ENCODE measurements at regions not wholly inside any gene's neighbourhood (a gene's known extent, or its start where the extent isn't known, plus 50 kb on each side); places are given as distances from the start of the nearest gene placed in this dataset.

GRCh38 chr5:101689306-101689705 lies 606.8 kb downstream of the SLCO4C1 start (continued):
- TF ChIP-seq, protein P1, sequence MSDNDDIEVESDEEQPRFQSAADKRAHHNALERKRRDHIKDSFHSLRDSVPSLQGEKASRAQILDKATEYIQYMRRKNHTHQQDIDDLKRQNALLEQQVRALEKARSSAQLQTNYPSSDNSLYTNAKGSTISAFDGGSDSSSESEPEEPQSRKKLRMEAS (IDR thresholded peaks at IDR 0.05; ENCODE audit: low read depth) = no peak
- TF ChIP-seq NRF1 (IDR thresholded peaks at IDR 0.05; ENCODE audit: low read depth, low read length) = no peak

DNA sequence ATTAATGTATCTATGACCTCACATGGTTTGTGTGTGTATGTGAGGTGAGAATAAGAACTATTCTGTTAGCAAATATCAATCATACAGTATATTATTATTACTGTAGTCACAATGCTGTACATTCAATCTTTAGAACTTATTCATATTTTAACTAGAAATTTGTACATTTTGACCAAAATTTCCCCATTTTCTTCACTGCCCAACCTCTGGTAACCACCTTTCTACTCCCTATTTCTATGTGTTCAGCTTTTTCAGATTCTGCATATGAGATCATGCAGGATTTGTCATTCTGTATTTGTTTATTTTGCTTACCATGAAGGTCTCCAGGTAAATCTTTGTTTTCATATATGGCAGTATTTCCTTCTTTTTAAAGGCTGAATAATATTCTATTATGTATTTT lies 607.9 kb downstream of the SLCO4C1 start:
- CTCF ChIA-PET = interaction anchor here (0.5 to 3.2 kb wide), 2 partner anchors 10 to 691 kb away, joined by 3 to 23 read pairs; no protein-coding TSS in a partner anchor
- H3K27ac ChIP-seq (ENCODE audit: low read depth in 2 of 2, low read length in 1 of 2) = no peak overlapping the region

DNA sequence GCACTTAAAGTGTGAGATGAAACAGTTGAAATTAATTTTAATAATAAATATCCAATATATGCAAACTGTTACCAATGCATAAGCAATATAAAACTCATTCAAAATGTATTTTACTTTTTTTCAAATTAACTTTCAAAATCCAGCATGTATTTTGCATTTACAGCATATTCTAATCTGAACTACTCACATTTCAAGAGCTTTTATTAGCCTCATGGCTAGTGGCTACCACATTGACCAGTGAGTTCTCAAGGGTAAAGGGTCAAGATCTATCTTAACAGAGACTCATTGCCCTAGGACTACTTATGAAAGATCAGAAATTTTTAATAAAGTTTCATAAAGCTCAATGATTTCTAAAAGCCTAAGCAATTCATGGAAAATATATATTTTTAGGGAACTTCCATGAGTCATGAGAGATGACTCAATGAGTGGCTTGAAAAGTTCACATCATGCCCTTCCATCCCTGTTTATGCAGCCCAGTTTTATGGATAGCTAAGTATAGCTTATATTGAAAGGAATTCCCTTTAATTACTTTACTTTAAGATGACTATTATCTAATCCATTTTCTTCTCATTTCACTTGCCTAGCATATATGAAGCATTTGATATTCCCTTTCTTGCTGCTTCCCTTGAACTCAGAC lies 608.6 kb downstream of the SLCO4C1 start:
- DNase-seq = no peak
- no peak overlapping the region for H2AFZ ChIP-seq (ENCODE audit: low read depth)
- TF ChIP-seq, protein P1 (IDR thresholded peaks at IDR 0.05; ENCODE audit: low read depth) = no peak
- TF ChIP-seq ZBTB33 (IDR thresholded peaks at IDR 0.05; ENCODE audit: borderline replicate concordance, low read depth) = no peak
- no peak for TF ChIP-seq RCOR1 (IDR thresholded peaks at IDR 0.05; ENCODE audit: low read length)
- no peak for TF ChIP-seq GATA2 (CRISPR knock-in tag; IDR thresholded peaks at IDR 0.05)
- no peak for TF ChIP-seq RXRA (IDR thresholded peaks at IDR 0.05; ENCODE audit: borderline replicate concordance, low read depth)
- no peak for TF ChIP-seq POLR2AphosphoS5 (IDR thresholded peaks at IDR 0.05; ENCODE audit: low read depth, low read length)
- TF ChIP-seq MEF2A (IDR thresholded peaks at IDR 0.05; ENCODE audit: borderline replicate concordance, low read depth) = no peak
- TF ChIP-seq, protein P2, sequence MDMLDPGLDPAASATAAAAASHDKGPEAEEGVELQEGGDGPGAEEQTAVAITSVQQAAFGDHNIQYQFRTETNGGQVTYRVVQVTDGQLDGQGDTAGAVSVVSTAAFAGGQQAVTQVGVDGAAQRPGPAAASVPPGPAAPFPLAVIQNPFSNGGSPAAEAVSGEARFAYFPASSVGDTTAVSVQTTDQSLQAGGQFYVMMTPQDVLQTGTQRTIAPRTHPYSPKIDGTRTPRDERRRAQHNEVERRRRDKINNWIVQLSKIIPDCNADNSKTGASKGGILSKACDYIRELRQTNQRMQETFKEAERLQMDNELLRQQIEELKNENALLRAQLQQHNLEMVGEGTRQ (IDR thresholded peaks at IDR 0.05; ENCODE audit: borderline replicate concordance, low read depth, low read length) = no peak
- TF ChIP-seq CHD2 (IDR thresholded peaks at IDR 0.05; ENCODE audit: low read length, partially characterized antibody) = no peak
- no peak for TF ChIP-seq TAF1 (IDR thresholded peaks at IDR 0.05; ENCODE audit: borderline replicate concordance, low read depth, low read length)
- no peak for TF ChIP-seq YY1 (IDR thresholded peaks at IDR 0.05; ENCODE audit: low read depth)
- TF ChIP-seq SIN3A (IDR thresholded peaks at IDR 0.05; ENCODE audit: borderline replicate concordance, low read depth, low read length) = no peak
- no peak for TF ChIP-seq ELF1 (IDR thresholded peaks at IDR 0.05)

More for the DNA sequence above, 607.9 kb downstream of the SLCO4C1 start:
- H3K27me3 ChIP-seq (ENCODE audit: insufficient read depth) = no peaks in the 10 kb centered on the region
- no peak for TF ChIP-seq MXI1 (IDR thresholded peaks at IDR 0.05; ENCODE audit: low read depth, low read length)
- TF ChIP-seq, protein P3, sequence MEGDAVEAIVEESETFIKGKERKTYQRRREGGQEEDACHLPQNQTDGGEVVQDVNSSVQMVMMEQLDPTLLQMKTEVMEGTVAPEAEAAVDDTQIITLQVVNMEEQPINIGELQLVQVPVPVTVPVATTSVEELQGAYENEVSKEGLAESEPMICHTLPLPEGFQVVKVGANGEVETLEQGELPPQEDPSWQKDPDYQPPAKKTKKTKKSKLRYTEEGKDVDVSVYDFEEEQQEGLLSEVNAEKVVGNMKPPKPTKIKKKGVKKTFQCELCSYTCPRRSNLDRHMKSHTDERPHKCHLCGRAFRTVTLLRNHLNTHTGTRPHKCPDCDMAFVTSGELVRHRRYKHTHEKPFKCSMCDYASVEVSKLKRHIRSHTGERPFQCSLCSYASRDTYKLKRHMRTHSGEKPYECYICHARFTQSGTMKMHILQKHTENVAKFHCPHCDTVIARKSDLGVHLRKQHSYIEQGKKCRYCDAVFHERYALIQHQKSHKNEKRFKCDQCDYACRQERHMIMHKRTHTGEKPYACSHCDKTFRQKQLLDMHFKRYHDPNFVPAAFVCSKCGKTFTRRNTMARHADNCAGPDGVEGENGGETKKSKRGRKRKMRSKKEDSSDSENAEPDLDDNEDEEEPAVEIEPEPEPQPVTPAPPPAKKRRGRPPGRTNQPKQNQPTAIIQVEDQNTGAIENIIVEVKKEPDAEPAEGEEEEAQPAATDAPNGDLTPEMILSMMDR (IDR thresholded peaks at IDR 0.05) = no peak
- H3K36me3 ChIP-seq (replicated peaks in 1 of 2; ENCODE audit: control insufficient read depth in 1 of 2, insufficient read depth in 2 of 2, low read length in 1 of 2) = no peaks in the 10 kb centered on the region
- H3K9ac ChIP-seq = no peak overlapping the region
- POLR2A ChIA-PET = no interaction called here
- no peaks in the 10 kb centered on the region for H4K20me1 ChIP-seq (ENCODE audit: insufficient read depth)
- no peak overlapping the region for H3K4me2 ChIP-seq
- H3K9me3 ChIP-seq = no peaks in the 10 kb centered on the region
- no peaks in the 10 kb centered on the region for H3K9me2 ChIP-seq
- no peak overlapping the region for H3K4me3 ChIP-seq (ENCODE audit: low read depth in 2 of 2, low read length in 1 of 2)
- H3F3A ChIP-seq (replicated peaks; ENCODE audit: insufficient read depth) = no peaks in the 10 kb centered on the region
- no peak for DNase-seq
- H3K79me2 ChIP-seq (ENCODE audit: insufficient read depth) = no peaks in the 10 kb centered on the region
- no peak overlapping the region for H2AFZ ChIP-seq (ENCODE audit: low read depth)
- no peaks in the 10 kb centered on the region for H3K4me1 ChIP-seq (ENCODE audit: control insufficient read depth in 1 of 2, insufficient read depth in 2 of 2, low read depth in 1 of 2, low read length in 1 of 2)

More for the DNA sequence above, 608.6 kb downstream of the SLCO4C1 start:
- Histone ChIP-seq H3K4me2 (no peak overlapping the region), H3K27me3 (ENCODE audit: insufficient read depth) (no peaks in the 10 kb centered on the region), H3K4me3 (ENCODE audit: low read depth in 2 of 2, low read length in 1 of 2) (no peak overlapping the region), H3K9me2 (no peaks in the 10 kb centered on the region), H3K36me3 (replicated peaks in 1 of 2; ENCODE audit: control insufficient read depth in 1 of 2, insufficient read depth in 2 of 2, low read length in 1 of 2) (no peaks in the 10 kb centered on the region), H3F3A (replicated peaks; ENCODE audit: insufficient read depth) (no peaks in the 10 kb centered on the region), H3K27ac (ENCODE audit: low read depth in 2 of 2, low read length in 1 of 2) (no peak overlapping the region), H4K20me1 (ENCODE audit: insufficient read depth) (no peaks in the 10 kb centered on the region), H3K9me3 (no peaks in the 10 kb centered on the region), H3K79me2 (ENCODE audit: insufficient read depth) (no peaks in the 10 kb centered on the region), H3K9ac (no peak overlapping the region), H3K4me1 (ENCODE audit: control insufficient read depth in 1 of 2, insufficient read depth in 2 of 2, low read depth in 1 of 2, low read length in 1 of 2) (no peaks in the 10 kb centered on the region)
- POLR2A ChIA-PET = no interaction called here
- CTCF ChIA-PET = interaction anchor here (0.5 to 3.2 kb wide), 3 partner anchors 9 to 913 kb away, joined by 3 to 23 read pairs (median 3); no protein-coding TSS in a partner anchor

Data from SK-N-SH (cell line).